ENCODE measurements at regions not wholly inside any gene's neighbourhood (a gene's known extent, or its start where the extent isn't known, plus 50 kb on each side); places are given as distances from the start of the nearest gene placed in this dataset.
"Not testable (repeated sequence)": the region's sequence is repeated elsewhere in the genome, so short reads cannot be mapped to it uniquely, and the experiment has no call there.

DNA sequence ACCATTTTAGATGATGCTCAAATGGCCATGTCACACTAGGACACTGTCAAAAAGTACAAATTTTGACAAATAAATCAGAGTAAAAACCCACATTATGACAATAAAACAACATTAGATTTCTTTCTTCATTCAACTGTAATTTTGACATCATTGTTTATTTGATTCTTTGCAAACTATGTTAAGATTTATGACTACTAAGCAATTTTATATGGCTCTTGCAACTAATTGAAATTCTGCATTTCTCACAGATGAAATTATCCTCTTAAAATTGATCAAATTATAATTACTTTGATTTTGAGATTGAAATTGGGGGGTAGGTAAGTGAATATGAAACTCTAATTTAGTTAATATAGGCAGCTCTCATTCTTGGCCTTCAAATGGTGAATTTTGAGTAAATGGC is 59.8 kb downstream of the ATOH1 start:
- Histone ChIP-seq H3K4me1 (no peaks in the 10 kb centered on the region), H3K9me3 (replicated peaks) (no peaks in the 10 kb centered on the region)

GRCh38 chr4:93888768-93889167 is 60.2 kb downstream of the ATOH1 start:
- Histone ChIP-seq H3K4me1 (no peaks in the 10 kb centered on the region), H3K27me3 (no peaks in the 10 kb centered on the region), H3K9me3 (replicated peaks) (no peaks in the 10 kb centered on the region), H3K4me3 (no peak overlapping the region), H3K36me3 (no peaks in the 10 kb centered on the region), H3K27ac (no peak overlapping the region)
- DNase-seq = no peak

More for the DNA sequence above, 59.8 kb downstream of the ATOH1 start:
- Histone ChIP-seq H3K4me3 (no peak overlapping the region), H3K27me3 (no peaks in the 10 kb centered on the region), H3K36me3 (no peaks in the 10 kb centered on the region), H3K27ac (no peak overlapping the region)
- DNase-seq = no peak

GRCh38 chr4:93891244-93891643 is 62.7 kb downstream of the ATOH1 start:
- no peak overlapping the region for H3K4me3 ChIP-seq
- no peaks in the 10 kb centered on the region for H3K4me1 ChIP-seq
- no peak overlapping the region for H3K27ac ChIP-seq
- no peak for DNase-seq
- no peaks in the 10 kb centered on the region for H3K27me3 ChIP-seq
- no peaks in the 10 kb centered on the region for H3K36me3 ChIP-seq
- H3K9me3 ChIP-seq (replicated peaks) = no peaks in the 10 kb centered on the region

DNA sequence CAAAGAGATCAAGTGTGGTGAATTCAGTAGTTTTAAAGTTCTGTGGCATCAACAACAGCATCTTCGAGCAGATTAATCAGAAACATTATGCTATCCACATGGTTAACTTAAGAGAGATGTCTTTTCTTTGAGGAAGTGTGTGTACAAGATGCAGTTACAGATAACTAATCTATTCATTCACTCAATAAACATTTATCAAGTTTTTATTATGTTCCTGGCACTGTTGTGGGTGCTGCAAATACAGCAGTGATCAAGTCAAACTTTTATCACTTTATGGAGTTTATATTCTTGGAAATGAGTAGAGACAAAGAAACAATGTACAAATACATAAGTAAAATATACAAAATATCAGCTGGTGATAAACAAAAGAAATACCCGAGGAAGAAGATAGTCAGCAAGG is 66.4 kb downstream of the ATOH1 start:
- Histone ChIP-seq H3K4me1 (no peaks in the 10 kb centered on the region), H3K4me3 (no peak overlapping the region), H3K9me3 (replicated peaks) (no peaks in the 10 kb centered on the region; the same call in 1 of the 2 replicates), H3K27me3 (no peaks in the 10 kb centered on the region), H3K36me3 (no peaks in the 10 kb centered on the region), H3K27ac (no peak overlapping the region)
- no peak for DNase-seq

DNA sequence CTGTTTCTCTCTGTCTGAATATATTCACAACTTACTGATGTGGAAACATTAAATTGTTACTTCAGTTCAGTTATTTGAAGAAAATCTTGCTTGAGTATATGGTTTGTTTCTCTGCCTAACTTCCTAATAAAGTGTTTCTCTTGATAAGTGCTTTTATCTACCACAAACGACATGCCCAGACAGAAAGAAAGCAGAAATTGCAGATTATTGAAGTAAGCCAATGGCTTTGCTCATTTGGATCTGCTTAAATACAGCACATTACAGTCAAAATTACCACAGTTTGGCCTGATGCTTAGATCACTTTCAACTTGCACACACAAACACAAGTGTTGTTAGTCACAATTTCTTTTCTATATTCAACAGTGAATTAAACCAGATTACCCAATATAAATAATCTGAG is 68.0 kb downstream of the ATOH1 start:
- DNase-seq = no peak

GRCh38 chr4:93897559-93897958 is 69.0 kb downstream of the ATOH1 start:
- no peaks in the 10 kb centered on the region for H3K36me3 ChIP-seq
- H3K9me3 ChIP-seq (replicated peaks) = no peaks in the 10 kb centered on the region; the same call in 1 of the 2 replicates
- H3K27ac ChIP-seq = no peak overlapping the region
- DNase-seq = peak in 1 of 2 experiments; percentile 44
- H3K4me1 ChIP-seq = no peaks in the 10 kb centered on the region
- H3K27me3 ChIP-seq = no peaks in the 10 kb centered on the region
- H3K4me3 ChIP-seq = no peak overlapping the region

More for the DNA sequence above, 68.0 kb downstream of the ATOH1 start:
- Histone ChIP-seq H3K9me3 (replicated peaks) (no peaks in the 10 kb centered on the region; the same call in 1 of the 2 replicates), H3K27ac (no peak overlapping the region), H3K4me3 (no peak overlapping the region), H3K27me3 (no peaks in the 10 kb centered on the region), H3K36me3 (no peaks in the 10 kb centered on the region), H3K4me1 (no peaks in the 10 kb centered on the region)

DNA sequence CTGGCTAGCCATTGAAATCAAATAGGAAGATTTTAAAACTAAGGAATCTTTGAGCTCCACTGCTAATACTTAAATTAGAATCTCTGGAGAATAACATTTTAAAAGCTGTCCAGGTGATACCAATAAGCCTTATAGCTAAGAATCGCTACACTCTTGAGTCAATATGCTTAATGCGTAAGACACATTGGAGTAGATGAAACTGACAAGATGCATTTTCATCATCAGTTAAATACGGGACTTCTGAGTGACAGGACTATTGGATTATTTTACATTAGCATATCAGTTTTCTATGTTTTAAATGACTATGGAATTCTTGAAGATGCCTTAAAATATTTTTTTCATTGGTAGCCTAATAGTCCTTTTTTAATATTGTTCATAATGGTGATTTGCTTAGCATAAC is 80.2 kb downstream of the ATOH1 start:
- Histone ChIP-seq H3K27me3 (no peaks in the 10 kb centered on the region), H3K27ac (no peak overlapping the region), H3K36me3 (no peaks in the 10 kb centered on the region), H3K4me3 (no peak overlapping the region), H3K9me3 (replicated peaks) (no peaks in the 10 kb centered on the region), H3K4me1 (no peaks in the 10 kb centered on the region)
- DNase-seq = no peak

- no peak for DNase-seq
- Histone ChIP-seq H3K4me3 (no peak overlapping the region), H3K27ac (no peak overlapping the region), H3K4me1 (no peaks in the 10 kb centered on the region), H3K36me3 (no peaks in the 10 kb centered on the region), H3K9me3 (replicated peaks) (no peaks in the 10 kb centered on the region), H3K27me3 (no peaks in the 10 kb centered on the region)
Observed at GRCh38 chr4:93911671-93912070, 83.1 kb downstream of the ATOH1 start.

DNA sequence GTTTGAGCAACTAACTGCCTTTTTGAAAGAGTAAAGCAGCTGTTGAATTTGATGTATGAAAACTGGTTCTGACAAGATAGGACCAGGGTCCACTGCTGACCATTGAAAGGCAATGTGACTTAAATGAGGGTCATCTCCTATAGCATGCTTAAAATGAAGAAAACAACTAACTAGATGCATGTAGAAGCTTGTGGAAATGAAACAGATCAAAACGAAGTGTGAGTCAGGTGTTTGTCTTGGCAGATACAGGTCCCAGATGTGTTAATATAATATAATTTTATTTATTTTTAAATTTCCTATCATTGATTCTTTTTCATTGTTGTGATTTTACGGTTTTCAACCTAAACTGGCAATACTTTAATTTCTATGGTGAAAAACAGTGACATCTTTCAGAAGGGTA is 83.6 kb downstream of the ATOH1 start:
- no peaks in the 10 kb centered on the region for H3K4me1 ChIP-seq
- no peak overlapping the region for H3K4me3 ChIP-seq
- no peaks in the 10 kb centered on the region for H3K27me3 ChIP-seq
- no peak for DNase-seq
- H3K9me3 ChIP-seq (replicated peaks) = no peaks in the 10 kb centered on the region
- no peak overlapping the region for H3K27ac ChIP-seq
- no peaks in the 10 kb centered on the region for H3K36me3 ChIP-seq

DNA sequence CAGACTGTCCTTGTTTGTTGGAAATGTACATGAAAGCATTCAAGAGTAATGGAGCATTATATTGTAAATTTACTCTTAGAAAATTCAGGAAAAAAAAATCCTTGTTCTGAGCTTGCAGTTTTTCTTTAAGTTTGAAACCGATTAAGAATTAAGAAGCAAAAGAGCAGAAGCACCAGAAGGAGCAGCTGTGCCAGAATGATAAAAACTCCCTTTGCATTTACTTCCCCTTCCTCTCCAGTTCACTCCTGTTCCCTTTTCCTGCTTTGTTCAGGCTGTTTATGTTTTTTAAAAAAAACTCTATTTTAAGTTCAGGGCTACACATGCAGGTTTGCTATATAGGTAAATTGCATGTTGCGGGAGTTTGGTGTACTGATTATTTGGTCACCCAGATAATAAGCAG is 90.3 kb downstream of the ATOH1 start:
- Histone ChIP-seq H3K4me3 (no peak overlapping the region), H3K27me3 (no peaks in the 10 kb centered on the region), H3K4me1 (no peaks in the 10 kb centered on the region), H3K27ac (no peak overlapping the region), H3K36me3 (no peaks in the 10 kb centered on the region), H3K9me3 (replicated peaks) (no peaks in the 10 kb centered on the region)
- no peak for DNase-seq

DNA sequence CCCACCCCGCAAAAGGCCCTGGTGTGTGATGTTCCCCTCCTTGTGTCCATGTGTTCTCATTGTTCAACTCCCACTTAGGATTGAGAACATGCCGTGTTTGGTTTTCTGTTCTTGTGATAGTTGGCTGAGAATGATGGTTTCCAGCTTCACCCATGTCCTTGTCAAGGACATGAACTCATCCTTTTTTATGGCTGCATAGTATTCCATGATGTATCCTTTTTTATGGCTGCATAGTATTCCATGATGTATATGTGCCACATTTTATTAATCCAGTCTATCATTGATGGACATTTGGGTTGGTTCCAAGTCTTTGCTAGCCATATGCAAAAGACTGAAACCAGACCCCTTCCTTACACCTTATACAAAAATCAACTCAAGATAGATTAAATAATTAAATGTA is 95.0 kb downstream of the ATOH1 start:
- not testable (repeated sequence) for H3K27me3 ChIP-seq; H3K4me1 ChIP-seq; H3K4me3 ChIP-seq; H3K9me3 ChIP-seq (replicated peaks); DNase-seq; H3K27ac ChIP-seq; H3K36me3 ChIP-seq

DNA sequence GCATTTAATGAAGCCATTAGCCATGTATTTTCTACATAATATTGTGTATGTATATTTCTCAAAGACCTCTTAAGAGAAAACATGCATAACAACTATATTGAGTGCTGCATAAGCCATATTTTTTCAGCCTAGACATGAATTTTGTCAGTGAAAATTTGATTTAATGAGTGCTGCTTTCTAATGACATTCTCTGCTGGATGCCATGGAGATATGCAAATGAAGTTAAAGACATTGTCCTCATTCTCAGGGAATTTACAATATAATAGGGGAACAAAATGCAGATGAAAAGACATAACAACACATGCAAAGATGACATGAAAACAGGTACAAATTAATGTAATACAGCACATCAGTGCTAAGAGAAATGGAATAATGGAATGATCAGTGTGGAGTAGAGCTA is 118.7 kb downstream of the ATOH1 start:
- no peak overlapping the region for H3K4me3 ChIP-seq
- H3K4me1 ChIP-seq = no peaks in the 10 kb centered on the region
- H3K27ac ChIP-seq = no peak overlapping the region
- no peaks in the 10 kb centered on the region for H3K9me3 ChIP-seq (replicated peaks)
- H3K36me3 ChIP-seq = no peaks in the 10 kb centered on the region
- H3K27me3 ChIP-seq = peaks cover 3% of the 10 kb centered on the region; the same call in 1 of the 2 replicates
- DNase-seq = no peak

DNA sequence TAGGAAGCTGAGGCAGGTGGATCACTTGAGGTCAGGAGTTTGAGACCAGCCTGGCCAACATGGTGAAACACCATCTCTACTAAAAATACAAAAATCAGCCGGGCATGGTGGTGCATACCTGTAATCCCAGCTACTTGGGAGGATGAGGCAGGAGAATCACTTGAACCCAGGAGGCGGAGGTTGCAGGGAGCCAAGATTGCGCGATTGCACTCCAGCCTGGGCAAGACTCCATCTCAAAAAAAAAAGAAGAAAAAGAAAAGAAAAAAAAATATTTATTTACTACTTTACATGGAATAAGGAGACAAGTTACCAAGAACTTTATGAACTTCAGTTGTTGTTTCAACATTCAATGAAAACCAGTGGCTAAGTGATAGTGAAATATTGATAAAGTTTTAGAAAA is 121.7 kb downstream of the ATOH1 start:
- not testable (repeated sequence) for H3K27ac ChIP-seq; H3K27me3 ChIP-seq; H3K4me3 ChIP-seq; DNase-seq; H3K4me1 ChIP-seq; H3K9me3 ChIP-seq (replicated peaks); H3K36me3 ChIP-seq

DNA sequence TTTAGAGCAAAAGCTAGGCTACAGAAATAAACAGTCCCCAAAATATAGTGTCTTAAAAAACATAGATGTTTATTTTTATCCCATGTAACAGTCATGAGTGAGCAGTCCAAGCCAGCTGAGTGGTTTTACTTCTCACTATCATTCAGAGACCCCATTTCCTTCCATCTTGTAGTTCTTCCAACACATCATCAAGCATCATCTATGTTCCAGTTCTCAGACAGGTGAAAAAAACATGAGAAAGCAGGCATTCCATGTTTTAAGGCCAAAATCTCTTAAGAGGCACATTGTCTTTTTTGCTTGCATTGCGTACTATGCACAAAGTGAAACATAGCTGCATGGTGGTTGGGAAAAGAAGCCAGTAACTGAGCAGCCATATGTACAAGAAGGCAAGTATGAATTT is 128.6 kb downstream of the ATOH1 start:
- H3K4me1 ChIP-seq = no peaks in the 10 kb centered on the region
- no peak overlapping the region for H3K4me3 ChIP-seq
- no peaks in the 10 kb centered on the region for H3K9me3 ChIP-seq (replicated peaks)
- H3K27ac ChIP-seq = no peak overlapping the region
- no peaks in the 10 kb centered on the region for H3K36me3 ChIP-seq
- DNase-seq = no peak
- H3K27me3 ChIP-seq = no peaks in the 10 kb centered on the region

- H3K27ac ChIP-seq = no peak overlapping the region
- H3K4me3 ChIP-seq = no peak overlapping the region
- H3K9me3 ChIP-seq (replicated peaks) = no peaks in the 10 kb centered on the region
- H3K4me1 ChIP-seq = no peaks in the 10 kb centered on the region
- no peaks in the 10 kb centered on the region for H3K36me3 ChIP-seq
- no peaks in the 10 kb centered on the region for H3K27me3 ChIP-seq
- no peak for DNase-seq
Observed at GRCh38 chr4:93960450-93960849, 131.9 kb downstream of the ATOH1 start.

- H3K36me3 ChIP-seq = no peaks in the 10 kb centered on the region
- no peaks in the 10 kb centered on the region for H3K27me3 ChIP-seq
- no peaks in the 10 kb centered on the region for H3K4me1 ChIP-seq
- no peak overlapping the region for H3K27ac ChIP-seq
- H3K9me3 ChIP-seq (replicated peaks) = no peaks in the 10 kb centered on the region
- DNase-seq = no peak
- H3K4me3 ChIP-seq = no peak overlapping the region
Observed at GRCh38 chr4:93960916-93961315, 132.4 kb downstream of the ATOH1 start.

- Histone ChIP-seq H3K27ac (no peak overlapping the region), H3K4me3 (no peak overlapping the region), H3K9me3 (replicated peaks) (no peaks in the 10 kb centered on the region), H3K36me3 (no peaks in the 10 kb centered on the region), H3K27me3 (no peaks in the 10 kb centered on the region), H3K4me1 (no peaks in the 10 kb centered on the region)
- DNase-seq = no peak
Observed at GRCh38 chr4:93981594-93981993, 153.0 kb downstream of the ATOH1 start.
